BE2C (cell line): ENCODE measurements at regions not wholly inside any gene's neighbourhood (a gene's known extent, or its start where the extent isn't known, plus 50 kb on each side); places are given as distances from the start of the nearest gene placed in this dataset.

Source experiments
- DNase-seq: peaks from one replicate; pipeline ENCODE4 v3.0.0-alpha.2; 2020
- H3K27me3 ChIP-seq: fragments of 250-450 bp; sonication (Bioruptor Pico); 2 replicates; pipeline ENCODE4 v1.5.1; 2020; ENCODE audit warnings: mild to moderate bottlenecking
- H3K36me3 ChIP-seq: fragments of 250-450 bp; sonication (Bioruptor Pico); 2 replicates; pipeline ENCODE4 v1.5.1; 2020; ENCODE audit warnings: mild to moderate bottlenecking
- H3K4me1 ChIP-seq: fragments of 250-450 bp; sonication (Bioruptor Pico); 2 replicates; pipeline ENCODE4 v1.5.1; 2020
- H3K4me3 ChIP-seq: 2 replicates; pipeline ENCODE4 v1.5.1; 2011; ENCODE audit warnings: low read depth, low read length
- H3K9me3 ChIP-seq: fragments of 250-450 bp; sonication (Bioruptor Pico); 2 replicates; pipeline ENCODE4 v1.5.1; 2020
- CTCF ChIP-seq: IDR thresholded peaks from 2 replicates; pipeline ENCODE4 v1.5.1; 2012; ENCODE audit warnings: mild to moderate bottlenecking, low read depth, low read length

- no peak for DNase-seq
- Histone ChIP-seq H3K36me3 (no peaks in the 10 kb centered on the region), H3K9me3 (no peaks in the 10 kb centered on the region), H3K4me1 (peaks cover 50% of the 10 kb centered on the region), H3K27me3 (no peaks in the 10 kb centered on the region), H3K4me3 (no peak overlapping the region)
- TF ChIP-seq CTCF: no peak
Measured at GRCh38 chr15:70199124-70199482, 101.4 kb upstream of the TLE3 start.

GRCh38 chr15:70198441-70199123 lies 100.9 kb upstream of the TLE3 start:
- no peak for DNase-seq
- Histone ChIP-seq H3K4me3 (no peak overlapping the region), H3K36me3 (no peaks in the 10 kb centered on the region), H3K4me1 (peaks cover 45% of the 10 kb centered on the region), H3K27me3 (no peaks in the 10 kb centered on the region), H3K9me3 (no peaks in the 10 kb centered on the region)
- TF ChIP-seq CTCF: no peak

GRCh38 chr15:70197945-70198361 lies 100.2 kb upstream of the TLE3 start:
- no peaks in the 10 kb centered on the region for H3K27me3 ChIP-seq
- H3K9me3 ChIP-seq: no peaks in the 10 kb centered on the region
- peaks cover 44% of the 10 kb centered on the region for H3K4me1 ChIP-seq
- DNase-seq: no peak
- H3K4me3 ChIP-seq: no peak overlapping the region
- no peaks in the 10 kb centered on the region for H3K36me3 ChIP-seq
- no peak for TF ChIP-seq CTCF

GRCh38 chr15:70197318-70197944 lies 99.7 kb upstream of the TLE3 start:
- Histone ChIP-seq H3K4me1 (peaks cover 44% of the 10 kb centered on the region), H3K36me3 (no peaks in the 10 kb centered on the region), H3K9me3 (no peaks in the 10 kb centered on the region), H3K27me3 (no peaks in the 10 kb centered on the region), H3K4me3 (no peak overlapping the region)
- DNase-seq: no peak
- no peak for TF ChIP-seq CTCF

- no peak overlapping the region for H3K4me3 ChIP-seq
- peaks cover 44% of the 10 kb centered on the region for H3K4me1 ChIP-seq
- no peaks in the 10 kb centered on the region for H3K9me3 ChIP-seq
- H3K36me3 ChIP-seq: no peaks in the 10 kb centered on the region
- TF ChIP-seq CTCF: no peak
- H3K27me3 ChIP-seq: no peaks in the 10 kb centered on the region
- DNase-seq: no peak
Measured at GRCh38 chr15:70196372-70197316, 98.9 kb upstream of the TLE3 start.
